GM23248 (cell line): ENCODE measurements at regions not wholly inside any gene's neighbourhood (a gene's known extent, or its start where the extent isn't known, plus 50 kb on each side); places are given as distances from the start of the nearest gene placed in this dataset.

Source experiments
- EZH2 ChIP-seq: fragments of 200-600 bp; sonication (generic); IDR thresholded peaks from 2 replicates; pipeline ENCODE4 v1.6.1; 2018; ENCODE audit warnings: antibody characterized with exemption, mild to moderate bottlenecking; ENCODE audit not compliant: insufficient read depth, poor library complexity, severe bottlenecking
- EZH2phosphoT487 ChIP-seq: fragments of 200-600 bp; sonication (generic); IDR thresholded peaks from 2 replicates; pipeline ENCODE4 v1.6.1; 2018; ENCODE audit warnings: antibody characterized with exemption, moderate library complexity, mild to moderate bottlenecking, low read depth; ENCODE audit not compliant: insufficient read depth

DNA sequence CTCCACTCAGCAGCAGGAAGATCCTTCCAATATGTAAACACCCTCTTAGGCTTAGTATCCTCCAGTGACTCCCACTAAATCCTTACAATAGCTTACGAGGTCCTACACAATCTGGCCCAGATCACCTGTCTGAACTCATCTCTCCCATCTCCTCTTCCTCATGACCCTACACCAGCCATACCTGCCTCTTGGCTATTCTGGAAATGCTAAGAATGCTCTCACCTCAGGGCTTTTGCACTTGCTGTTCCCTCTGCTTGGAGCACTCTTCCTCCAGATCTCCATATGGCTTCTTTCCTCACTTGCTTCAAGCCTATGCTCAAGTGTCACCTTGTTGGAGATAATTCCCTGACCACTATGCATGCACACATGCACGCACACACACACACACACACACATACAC, 50.8 kb upstream of the FRMD4A start:
- TF ChIP-seq EZH2 (no peak), EZH2phosphoT487 (no peak)
